Activated CD8-positive, alpha-beta memory T cell treated with anti-CD3 and anti-CD28 coated beads for 48 hours (primary cell): ENCODE measurements at regions not wholly inside any gene's neighbourhood (a gene's known extent, or its start where the extent isn't known, plus 50 kb on each side); places are given as distances from the start of the nearest gene placed in this dataset.

ENCODE experiments used
- DNase-seq, 3 experiments: peaks; one replicate each; pipeline ENCODE4 v3.0.0-alpha.2; 2020; ENCODE audit warnings: low read depth in 2 of 3, low spot score in 2 of 3

GRCh38 chr20:40414843-40415615 is 274.0 kb downstream of the MAFB start:
- no peak for DNase-seq

GRCh38 chr20:40410028-40410427 is 279.0 kb downstream of the MAFB start:
- no peak for DNase-seq

GRCh38 chr20:40397467-40397866 is 291.6 kb downstream of the MAFB start:
- DNase-seq: no peak

- DNase-seq: no peak
Observed at GRCh38 chr20:40393197-40394079, 295.6 kb downstream of the MAFB start.

DNA sequence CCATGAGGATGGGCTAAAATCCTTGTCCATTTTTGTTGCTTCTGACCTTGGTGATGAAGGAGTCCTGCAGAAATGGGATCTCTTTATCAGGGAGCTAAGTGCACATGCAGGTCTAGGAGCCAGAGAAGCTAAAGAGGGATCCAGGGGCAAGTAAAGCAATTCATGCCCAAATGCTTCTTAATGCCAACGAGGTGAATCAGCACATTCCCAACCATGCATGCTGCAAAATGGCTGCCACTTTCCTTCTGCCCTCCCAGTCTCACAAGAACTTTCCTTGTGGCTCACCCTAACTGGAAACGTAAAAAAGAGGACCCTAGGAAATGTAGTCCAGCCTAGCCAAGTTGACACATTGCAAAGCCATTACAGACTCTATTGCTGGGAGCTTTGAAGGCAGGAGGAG is 298.4 kb downstream of the MAFB start:
- DNase-seq: no peak

- no peak for DNase-seq
Observed at GRCh38 chr20:40370800-40371199, 318.2 kb downstream of the MAFB start.

DNA sequence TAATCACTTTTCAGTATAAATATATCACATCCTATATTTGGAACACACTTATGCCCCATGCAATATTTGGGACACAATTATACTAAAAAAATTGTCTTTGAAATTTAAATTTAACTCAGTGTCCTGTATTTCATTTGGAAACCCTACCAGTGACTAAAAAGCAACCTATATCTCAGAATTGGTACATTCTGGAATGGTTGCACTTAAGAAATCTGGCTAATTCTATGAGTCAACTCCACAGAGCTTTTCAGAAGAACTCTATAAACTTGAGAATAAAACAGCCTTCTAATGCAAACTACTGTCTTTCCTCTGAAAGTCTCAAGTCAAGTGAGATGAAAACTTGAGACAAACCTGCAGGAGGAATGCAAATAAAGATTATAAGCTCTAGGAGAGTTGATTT is 320.2 kb downstream of the MAFB start:
- no peak for DNase-seq

- no peak for DNase-seq
Observed at GRCh38 chr20:40361916-40362315, 327.1 kb downstream of the MAFB start.

DNA sequence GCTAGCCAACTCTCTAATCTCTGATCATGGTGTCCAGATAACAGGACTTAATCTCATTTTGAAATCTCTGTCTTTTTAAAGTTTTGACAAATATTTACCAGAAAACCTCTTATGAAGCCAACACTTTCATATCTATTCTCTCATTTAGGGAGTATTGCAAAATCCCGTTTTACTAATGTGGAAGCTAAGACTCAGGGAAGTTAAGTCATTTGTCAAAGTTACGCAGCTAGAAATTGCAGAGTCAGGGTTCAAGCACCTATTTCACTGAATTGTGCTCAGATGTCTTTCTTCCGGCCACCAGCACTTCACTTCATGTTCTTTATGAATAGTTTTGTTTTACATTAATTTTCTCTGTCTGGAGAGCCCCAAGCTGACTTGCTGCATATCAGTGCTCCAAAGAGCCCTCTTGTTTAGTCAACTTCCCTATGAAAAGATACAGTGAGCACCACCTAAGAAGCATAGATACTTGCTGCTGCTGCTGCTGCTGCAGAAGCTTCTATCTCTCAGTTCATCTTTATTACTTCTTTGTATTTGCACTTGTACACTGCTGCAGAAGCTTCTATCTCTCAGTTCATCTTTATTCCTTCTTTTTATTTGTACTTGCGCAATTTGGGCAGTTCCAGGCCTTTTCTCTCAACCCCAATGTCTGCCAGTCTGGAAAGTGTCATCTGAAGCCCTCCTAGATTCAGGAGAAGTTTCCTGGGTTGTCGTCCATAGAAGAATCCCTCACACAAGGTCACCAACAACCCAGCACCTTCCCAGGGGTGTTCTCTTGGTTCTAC is 329.7 kb downstream of the MAFB start:
- no peak for DNase-seq

DNA sequence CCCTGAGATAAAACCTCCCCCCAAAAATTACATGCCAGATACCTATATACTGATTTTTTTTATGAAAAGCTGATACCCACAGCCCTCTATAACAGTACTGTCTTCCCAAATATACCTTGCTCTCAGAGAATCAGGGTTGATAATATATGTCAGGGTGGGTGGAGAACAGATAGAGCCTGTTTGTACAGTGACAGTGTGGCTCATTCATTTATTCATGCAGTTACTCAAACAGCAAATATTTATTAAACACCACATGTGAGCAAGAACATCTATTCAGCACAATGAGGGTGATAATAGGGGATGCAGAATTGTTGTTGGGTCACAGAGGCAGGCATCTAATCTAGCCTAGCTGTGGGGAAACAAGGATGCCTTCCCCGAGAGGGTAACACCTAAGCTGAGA is 334.2 kb downstream of the MAFB start:
- no peak for DNase-seq

GRCh38 chr20:40343390-40343789 is 345.6 kb downstream of the MAFB start:
- DNase-seq: no peak

- DNase-seq: no peak
Observed at GRCh38 chr20:40341561-40341960, 347.5 kb downstream of the MAFB start.

GRCh38 chr20:40339661-40340449 is 349.2 kb downstream of the MAFB start:
- no peak for DNase-seq

GRCh38 chr20:40336533-40336932 is 352.5 kb downstream of the MAFB start:
- DNase-seq: no peak

DNA sequence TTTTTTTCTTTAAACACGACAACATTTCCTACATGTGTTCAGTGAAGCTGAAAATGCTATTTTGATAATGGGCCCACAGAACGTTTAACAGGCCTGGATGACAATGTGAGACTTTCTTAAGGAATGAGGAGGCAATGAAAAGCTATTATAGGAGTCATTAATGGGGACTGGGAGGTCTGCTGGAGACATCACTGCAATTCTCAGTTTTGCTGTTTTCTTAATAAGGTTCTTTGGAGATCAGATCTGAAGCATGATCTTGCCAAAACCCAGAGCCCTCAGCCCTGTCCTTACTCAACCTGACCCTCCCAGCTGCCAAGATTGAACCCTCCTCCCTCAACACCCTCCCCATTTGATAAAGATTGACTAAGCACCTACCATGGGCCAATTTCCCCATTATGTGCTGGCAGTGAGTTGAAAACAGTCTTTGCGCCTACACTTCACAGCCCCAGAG is 353.1 kb downstream of the MAFB start:
- DNase-seq: no peak

DNA sequence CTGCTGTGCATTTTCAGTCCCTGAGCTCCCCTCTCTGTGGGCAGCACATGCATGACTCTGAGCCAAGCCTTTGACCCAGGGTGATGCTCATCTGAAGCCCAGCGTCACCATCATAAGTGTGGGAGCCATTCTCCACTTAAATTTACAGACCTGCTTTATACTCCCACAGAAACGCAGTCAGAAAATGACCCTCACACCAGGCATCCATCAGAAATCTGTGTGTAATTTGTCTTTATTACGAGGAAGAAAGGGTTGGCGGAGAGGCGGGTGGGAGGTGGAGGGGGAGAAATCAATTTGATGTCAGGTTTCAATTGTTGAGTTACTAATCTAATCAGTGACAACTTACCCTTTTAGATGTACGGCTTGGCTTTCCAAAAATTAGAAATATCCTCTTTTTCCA is 353.6 kb downstream of the MAFB start:
- no peak for DNase-seq

DNA sequence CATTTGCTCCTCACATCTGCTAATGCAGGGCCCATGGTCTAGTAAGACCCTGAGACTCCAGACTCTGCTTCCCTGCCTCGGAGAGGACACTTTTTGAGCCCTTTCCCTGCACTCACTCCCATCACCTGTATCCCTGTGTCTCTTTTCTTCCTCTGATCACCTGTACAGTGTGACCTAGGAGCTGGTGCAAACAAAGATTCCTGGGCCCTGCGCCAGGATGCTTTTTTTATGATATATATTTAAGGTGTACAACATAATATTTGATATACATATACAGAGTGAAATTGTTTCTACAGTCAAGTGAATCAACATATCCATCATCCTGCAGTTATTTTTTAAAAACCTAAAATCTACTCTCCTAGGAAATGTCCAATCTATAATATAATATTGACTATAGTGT is 355.4 kb downstream of the MAFB start:
- DNase-seq: no peak

DNA sequence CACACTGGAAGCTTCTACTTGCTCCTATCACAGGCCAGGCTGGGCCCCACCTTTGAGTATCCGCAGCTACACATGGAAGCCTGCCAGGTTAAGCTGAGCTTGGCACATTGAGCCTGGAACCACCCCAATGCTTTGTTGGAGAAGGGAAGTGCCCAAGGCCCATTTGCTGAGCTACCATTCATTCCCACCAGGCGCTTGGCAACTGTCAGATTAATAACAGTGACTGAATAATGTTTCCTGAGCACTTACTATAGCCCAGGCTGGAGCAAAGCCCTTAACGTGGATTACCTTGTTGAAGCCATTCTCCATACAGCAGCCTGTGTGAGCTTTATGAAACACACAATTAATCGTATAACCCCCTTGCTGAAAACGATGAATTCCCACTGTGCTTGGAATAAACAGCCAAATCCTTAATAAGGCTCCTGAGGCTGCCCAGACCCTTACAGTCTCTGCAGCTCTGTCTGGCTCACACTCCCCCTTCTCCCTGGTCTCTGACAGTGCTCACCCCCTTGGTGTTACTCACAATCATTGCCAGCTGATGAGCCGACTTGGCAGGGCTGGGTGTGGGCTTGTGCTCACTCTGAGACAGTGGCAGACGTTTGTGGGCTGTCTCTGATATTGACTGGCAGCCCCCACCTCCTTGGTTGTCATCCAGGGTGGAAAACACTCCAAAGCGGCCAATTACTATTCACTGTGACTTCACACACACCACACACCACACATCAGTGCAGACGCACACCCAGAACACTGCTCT is 357.1 kb downstream of the MAFB start:
- DNase-seq: no peak

GRCh38 chr20:40331249-40331648 is 357.8 kb downstream of the MAFB start:
- DNase-seq: no peak

DNA sequence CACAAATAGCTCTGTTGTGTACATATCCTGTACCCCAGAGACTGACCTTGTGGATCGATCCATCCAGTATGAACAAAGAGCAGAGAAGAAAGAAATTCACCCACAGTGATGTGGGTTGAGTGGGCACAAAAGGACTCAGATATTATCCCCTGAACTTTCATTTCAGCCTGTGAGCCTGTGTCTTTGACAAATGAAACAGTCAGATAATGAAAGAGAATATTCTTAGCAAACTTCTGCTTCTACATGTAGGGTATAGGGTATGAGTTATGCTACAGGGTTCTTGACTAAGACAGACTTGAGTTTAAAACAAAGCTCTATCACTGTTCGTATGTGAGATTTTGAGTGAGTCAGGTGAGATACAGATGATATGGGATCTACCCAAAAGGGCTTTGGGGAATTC is 359.7 kb downstream of the MAFB start:
- no peak for DNase-seq
